Fibroblast of the aortic adventitia (primary cell): ENCODE measurements at regions not wholly inside any gene's neighbourhood (a gene's known extent, or its start where the extent isn't known, plus 50 kb on each side); places are given as distances from the start of the nearest gene placed in this dataset.

Experiments used
- DNase-seq: peaks from one replicate; pipeline ENCODE4 v3.0.0-alpha.2; 2010; ENCODE audit warnings: low read depth
- H3K4me3 ChIP-seq: 2 replicates; pipeline ENCODE4 v1.5.1; 2011; ENCODE audit warnings: low read depth, mild to moderate bottlenecking, control low read depth, low read length, moderate library complexity
- CTCF ChIP-seq: IDR thresholded peaks from 2 replicates; pipeline ENCODE4 v1.5.1; 2011; ENCODE audit warnings: mild to moderate bottlenecking, low read length, control low read depth, inconsistent platforms; ENCODE audit not compliant: insufficient read depth

DNA sequence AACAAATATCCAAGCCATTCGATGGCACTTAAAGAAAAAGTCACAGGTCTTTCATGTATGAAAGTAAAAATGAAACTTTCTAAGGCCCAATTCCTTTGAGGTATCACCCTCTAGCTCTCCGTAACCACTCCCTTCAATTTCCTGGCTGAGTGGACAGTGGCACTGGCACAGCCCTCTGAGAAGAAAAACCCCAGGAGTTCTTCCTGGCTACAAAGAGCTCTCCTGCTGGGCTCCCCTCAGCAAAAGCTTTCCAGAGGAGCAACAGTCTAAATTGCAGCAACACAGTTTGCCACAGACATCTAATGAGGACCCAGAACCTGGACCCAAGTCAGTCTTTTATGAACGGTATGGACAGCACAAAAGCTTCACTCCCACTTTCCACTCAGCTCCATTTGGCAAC, 71.8 kb downstream of the FUNDC1 start:
- H3K4me3 ChIP-seq, result no peak overlapping the region
- no peak for DNase-seq
- TF ChIP-seq CTCF, result no peak

DNA sequence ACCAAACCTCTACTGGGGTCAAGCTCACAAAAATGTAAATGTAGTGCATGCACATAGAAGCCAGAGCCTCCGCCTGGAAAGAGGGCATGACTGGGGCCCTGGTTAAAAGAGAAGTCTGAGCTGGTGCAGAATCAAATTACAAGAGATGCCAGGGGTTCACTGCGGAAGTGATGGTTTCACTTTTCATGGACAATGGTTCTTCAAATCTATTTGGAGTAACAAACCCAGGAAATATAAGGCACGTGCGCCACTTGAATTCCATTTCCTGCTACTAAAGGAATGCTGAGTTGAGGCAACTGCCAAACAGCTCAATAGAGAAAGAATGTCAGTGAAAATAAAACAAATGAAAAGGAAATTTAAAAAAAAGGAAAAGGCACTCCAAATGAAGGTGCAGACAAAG, 79.8 kb downstream of the FUNDC1 start:
- no peak overlapping the region for H3K4me3 ChIP-seq
- DNase-seq, result peak; percentile 6
- no peak for TF ChIP-seq CTCF

DNA sequence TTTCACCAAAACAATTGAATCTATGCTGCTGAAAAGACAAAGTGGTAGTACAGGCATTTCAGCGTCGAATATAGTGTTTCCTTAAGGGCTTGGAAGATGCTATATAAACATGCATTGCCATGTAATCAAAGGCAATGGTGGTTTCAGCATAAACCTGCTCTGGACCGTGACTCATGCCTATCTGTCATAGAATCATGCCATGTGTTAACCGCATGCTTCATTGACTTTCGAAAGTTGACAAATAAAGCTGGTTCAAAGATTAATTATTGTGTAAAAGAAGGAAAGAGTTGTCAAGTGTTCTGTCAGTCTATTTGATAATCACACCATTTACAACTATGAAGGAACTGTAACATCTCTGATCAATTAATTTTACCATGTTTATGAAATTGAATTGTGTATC, 83.2 kb downstream of the FUNDC1 start:
- H3K4me3 ChIP-seq, result no peak overlapping the region
- no peak for DNase-seq
- no peak for TF ChIP-seq CTCF

GRCh38 chrX:44456685-44457084, 86.0 kb downstream of the FUNDC1 start:
- DNase-seq, result no peak
- TF ChIP-seq CTCF, result no peak
- H3K4me3 ChIP-seq, result no peak overlapping the region

GRCh38 chrX:44451056-44451455, 91.6 kb downstream of the FUNDC1 start:
- no peak overlapping the region for H3K4me3 ChIP-seq
- no peak for DNase-seq
- no peak for TF ChIP-seq CTCF

- H3K4me3 ChIP-seq, result no peak overlapping the region
These were observed 95.4 kb downstream of the FUNDC1 start for GRCh38 chrX:44447214-44447613.

More at GRCh38 chrX:44447214-44447613, 95.4 kb downstream of the FUNDC1 start:
- no peak for TF ChIP-seq CTCF
- no peak for DNase-seq
